Neural progenitor cell (in vitro differentiated cells): ENCODE measurements at regions not wholly inside any gene's neighbourhood (a gene's known extent, or its start where the extent isn't known, plus 50 kb on each side); places are given as distances from the start of the nearest gene placed in this dataset.

Source experiments
- DNase-seq: peaks from one replicate; pipeline ENCODE4 v3.0.0-alpha.2; 2016; ENCODE audit warnings: low spot score
- H2AFZ ChIP-seq: fragments of 200-600 bp; sonication (generic); replicated peaks from 2 replicates; pipeline ENCODE4 v1.6.1; 2016; ENCODE audit warnings: antibody characterized with exemption
- H3F3A ChIP-seq: fragments of 200-600 bp; sonication (generic); 2 replicates; pipeline ENCODE4 v1.6.1; 2016; ENCODE audit warnings: antibody characterized with exemption, low read depth
- H3K27ac ChIP-seq: fragments of 200-600 bp; sonication (generic); 2 replicates; pipeline ENCODE4 v1.5.1; 2016; ENCODE audit warnings: mild to moderate bottlenecking
- H3K27me3 ChIP-seq: fragments of 200-600 bp; sonication (generic); 2 replicates; pipeline ENCODE4 v1.6.1; 2016; ENCODE audit warnings: mild to moderate bottlenecking, moderate library complexity
- H3K36me3 ChIP-seq: fragments of 200-600 bp; sonication (generic); 2 replicates; pipeline ENCODE4 v1.5.1; 2016
- H3K4me1 ChIP-seq: fragments of 200-600 bp; sonication (generic); 2 replicates; pipeline ENCODE4 v1.6.1; 2016; ENCODE audit warnings: mixed run types
- H3K4me2 ChIP-seq: fragments of 200-600 bp; sonication (generic); 2 replicates; pipeline ENCODE4 v1.6.1; 2016
- H3K4me3 ChIP-seq: fragments of 200-600 bp; sonication (generic); 2 replicates; pipeline ENCODE4 v1.5.1; 2016
- H3K79me2 ChIP-seq: fragments of 200-600 bp; sonication (generic); 2 replicates; pipeline ENCODE4 v1.6.1; 2016; ENCODE audit warnings: low read depth
- H3K9ac ChIP-seq: fragments of 200-600 bp; sonication (generic); 2 replicates; pipeline ENCODE4 v1.6.1; 2016
- H3K9me3 ChIP-seq: fragments of 200-600 bp; sonication (generic); 2 replicates; pipeline ENCODE4 v1.5.1; 2016; ENCODE audit warnings: low read depth
- H4K20me1 ChIP-seq: fragments of 200-600 bp; sonication (generic); 2 replicates; pipeline ENCODE4 v1.6.1; 2016; ENCODE audit warnings: low read depth
- H3K27ac Mint-ChIP-seq: 3 replicates; pipeline ENCODE4 v1.8.0; 2021; ENCODE audit warnings: mixed read lengths
- H3K27me3 Mint-ChIP-seq: 2 replicates; pipeline ENCODE4 v1.8.0; 2022; ENCODE audit warnings: low read depth, mild to moderate bottlenecking, inconsistent platforms, moderate library complexity, mixed read lengths; ENCODE audit not compliant: insufficient read depth
- H3K36me3 Mint-ChIP-seq: 3 replicates; pipeline ENCODE4 v1.8.0; 2021; ENCODE audit warnings: mixed read lengths
- H3K4me1 Mint-ChIP-seq: 3 replicates; pipeline ENCODE4 v1.8.0; 2021; ENCODE audit warnings: mixed read lengths
- H3K4me3 Mint-ChIP-seq: 3 replicates; pipeline ENCODE4 v1.8.0; 2021; ENCODE audit warnings: mild to moderate bottlenecking, moderate library complexity, mixed read lengths
- H3K9me3 Mint-ChIP-seq: 3 replicates; pipeline ENCODE4 v1.8.0; 2020; ENCODE audit warnings: mixed read lengths
- CTCF ChIP-seq: fragments of 200-600 bp; sonication (generic); IDR thresholded peaks from 2 replicates; pipeline ENCODE4 v1.5.1; 2017; ENCODE audit warnings: antibody characterized with exemption, mild to moderate bottlenecking
- EZH2 ChIP-seq: fragments of 200-600 bp; sonication (generic); IDR thresholded peaks from 2 replicates; pipeline ENCODE4 v1.6.1; 2017; ENCODE audit warnings: antibody characterized with exemption, mild to moderate bottlenecking, moderate library complexity
- EZH2phosphoT487 ChIP-seq: fragments of 200-600 bp; sonication (generic); IDR thresholded peaks from 2 replicates; pipeline ENCODE4 v1.6.1; 2017; ENCODE audit warnings: antibody characterized with exemption

- H3K4me3 Mint-ChIP-seq = no peak overlapping the region
These were observed 260.5 kb upstream of the JARID2 start for GRCh38 chr6:14985366-14985765.

GRCh38 chr6:14986370-14986769 is 259.5 kb upstream of the JARID2 start:
- H3K27ac Mint-ChIP-seq = no peak overlapping the region
- no peaks in the 10 kb centered on the region for H3K79me2 ChIP-seq
- no peak for TF ChIP-seq CTCF
- no peak for TF ChIP-seq EZH2phosphoT487
- TF ChIP-seq EZH2 = no peak

More at GRCh38 chr6:14985366-14985765, 260.5 kb upstream of the JARID2 start:
- no peak overlapping the region for H3K27ac ChIP-seq
- H3K4me1 ChIP-seq = no peaks in the 10 kb centered on the region
- no peak overlapping the region for H3K27ac Mint-ChIP-seq
- no peaks in the 10 kb centered on the region for H3K9me3 Mint-ChIP-seq
- H2AFZ ChIP-seq = no peak overlapping the region
- no peaks in the 10 kb centered on the region for H3K36me3 Mint-ChIP-seq
- DNase-seq = no peak
- no peaks in the 10 kb centered on the region for H3F3A ChIP-seq
- no peaks in the 10 kb centered on the region for H3K79me2 ChIP-seq
- H3K4me2 ChIP-seq = no peak overlapping the region
- H3K36me3 ChIP-seq = no peaks in the 10 kb centered on the region
- H3K9me3 ChIP-seq = no peaks in the 10 kb centered on the region
- H4K20me1 ChIP-seq = no peaks in the 10 kb centered on the region
- peaks cover 2% of the 10 kb centered on the region for H3K27me3 Mint-ChIP-seq
- TF ChIP-seq CTCF (no peak), EZH2phosphoT487 (no peak), EZH2 (no peak)
- H3K27me3 ChIP-seq = no peaks in the 10 kb centered on the region
- no peak overlapping the region for H3K9ac ChIP-seq
- peaks cover 2% of the 10 kb centered on the region for H3K4me1 Mint-ChIP-seq
- no peak overlapping the region for H3K4me3 ChIP-seq

GRCh38 chr6:14987490-14987889 is 258.4 kb upstream of the JARID2 start:
- Mint-ChIP-seq H3K27ac (no peak overlapping the region), H3K4me1 (peaks cover 2% of the 10 kb centered on the region), H3K36me3 (no peaks in the 10 kb centered on the region), H3K27me3 (no peaks in the 10 kb centered on the region), H3K9me3 (no peaks in the 10 kb centered on the region), H3K4me3 (no peak overlapping the region)
- Histone ChIP-seq H2AFZ (no peak overlapping the region), H3K27ac (no peak overlapping the region), H3K9ac (no peak overlapping the region), H3F3A (no peaks in the 10 kb centered on the region), H3K36me3 (no peaks in the 10 kb centered on the region), H3K9me3 (no peaks in the 10 kb centered on the region), H3K4me3 (no peak overlapping the region), H3K4me2 (no peak overlapping the region), H3K27me3 (no peaks in the 10 kb centered on the region), H3K79me2 (no peaks in the 10 kb centered on the region), H4K20me1 (no peaks in the 10 kb centered on the region), H3K4me1 (no peaks in the 10 kb centered on the region)
- DNase-seq = no peak
- TF ChIP-seq CTCF (no peak), EZH2phosphoT487 (no peak), EZH2 (no peak)

More at GRCh38 chr6:14986370-14986769, 259.5 kb upstream of the JARID2 start:
- no peak overlapping the region for H3K4me2 ChIP-seq
- H3K9ac ChIP-seq = no peak overlapping the region
- no peak overlapping the region for H3K4me3 Mint-ChIP-seq
- H3K4me1 ChIP-seq = no peaks in the 10 kb centered on the region
- no peaks in the 10 kb centered on the region for H3K36me3 Mint-ChIP-seq
- H3F3A ChIP-seq = no peaks in the 10 kb centered on the region
- DNase-seq = no peak
- H3K9me3 ChIP-seq = no peaks in the 10 kb centered on the region
- no peaks in the 10 kb centered on the region for H4K20me1 ChIP-seq
- no peaks in the 10 kb centered on the region for H3K36me3 ChIP-seq
- no peaks in the 10 kb centered on the region for H3K27me3 ChIP-seq
- no peak overlapping the region for H2AFZ ChIP-seq
- no peaks in the 10 kb centered on the region for H3K9me3 Mint-ChIP-seq
- no peak overlapping the region for H3K27ac ChIP-seq
- H3K27me3 Mint-ChIP-seq = peaks cover under 1% of the 10 kb centered on the region
- peaks cover 2% of the 10 kb centered on the region for H3K4me1 Mint-ChIP-seq
- no peak overlapping the region for H3K4me3 ChIP-seq
